Keratinocyte (primary cell): ENCODE measurements at regions not wholly inside any gene's neighbourhood (a gene's known extent, or its start where the extent isn't known, plus 50 kb on each side); places are given as distances from the start of the nearest gene placed in this dataset.

Source experiments
- DNase-seq: peaks from one replicate; pipeline ENCODE4 v3.0.0-alpha.2; 2011; ENCODE audit warnings: low read depth, missing footprints, low spot score
- FAIRE-seq: peaks from 2 replicates; lab custom pipeline; 2011; peaks lifted over from hg19 to GRCh38; lab: Jason Lieb, UNC
- H2AFZ ChIP-seq: 2 replicates; pipeline ENCODE4 v1.6.0; 2012; ENCODE audit warnings: low read length, control low read depth, inconsistent platforms; ENCODE audit not compliant: control insufficient read depth
- H3K27ac ChIP-seq: 2 replicates; pipeline ENCODE4 v1.5.1; 2011; ENCODE audit warnings: low read length; ENCODE audit not compliant: control insufficient read depth, insufficient read depth
- H3K27me3 ChIP-seq: 3 replicates; pipeline ENCODE4 v1.6.0; 2011; ENCODE audit warnings: low read length; ENCODE audit not compliant: control insufficient read depth, insufficient read depth; ENCODE audit errors: extremely low read depth
- H3K36me3 ChIP-seq, 2 experiments: 2 replicates in 1 of 2; 3 replicates in 1 of 2; pipeline ENCODE4 v1.5.1; 2011; ENCODE audit warnings: low read length in 2 of 2, mild to moderate bottlenecking in 1 of 2; ENCODE audit not compliant: control insufficient read depth in 2 of 2, insufficient read depth in 2 of 2; ENCODE audit errors: extremely low read depth in 1 of 2
- H3K4me1 ChIP-seq: 3 replicates; pipeline ENCODE4 v1.5.1; 2011; ENCODE audit warnings: low read length; ENCODE audit not compliant: control insufficient read depth, insufficient read depth; ENCODE audit errors: extremely low read depth
- H3K4me2 ChIP-seq: 3 replicates; pipeline ENCODE4 v1.6.0; 2011; ENCODE audit warnings: low read depth, low read length; ENCODE audit not compliant: control insufficient read depth, insufficient read depth; ENCODE audit errors: extremely low read depth
- H3K4me3 ChIP-seq, 3 experiments: fragments of 200-600 bp in 1 of 3; sonication (generic) in 1 of 3; 2 replicates in 2 of 3; 3 replicates in 1 of 3; pipeline ENCODE4 v1.5.1; 2011 to 2016; ENCODE audit warnings: low read length in 3 of 3, mild to moderate bottlenecking in 3 of 3, control low read depth in 2 of 3, inconsistent platforms in 1 of 3, low read depth in 1 of 3, mixed read lengths in 1 of 3, mixed run types in 1 of 3, moderate library complexity in 1 of 3; ENCODE audit not compliant: control insufficient read depth in 2 of 3, insufficient read depth in 2 of 3; ENCODE audit errors: extremely low read depth in 1 of 3
- H3K79me2 ChIP-seq: 2 replicates; pipeline ENCODE4 v1.6.0; 2012; ENCODE audit warnings: low read length; ENCODE audit not compliant: control insufficient read depth, insufficient read depth
- H3K9ac ChIP-seq: 3 replicates; pipeline ENCODE4 v1.6.0; 2011; ENCODE audit warnings: low read length; ENCODE audit not compliant: control insufficient read depth, insufficient read depth; ENCODE audit errors: extremely low read depth
- H3K9me1 ChIP-seq: 3 replicates; pipeline ENCODE4 v1.6.0; 2011; ENCODE audit warnings: low read length; ENCODE audit not compliant: control insufficient read depth, insufficient read depth; ENCODE audit errors: extremely low read depth
- H3K9me3 ChIP-seq: 2 replicates; pipeline ENCODE4 v1.5.1; 2012; ENCODE audit warnings: low read depth, low read length; ENCODE audit not compliant: control insufficient read depth
- H4K20me1 ChIP-seq: 3 replicates; pipeline ENCODE4 v1.6.0; 2011; ENCODE audit warnings: low read length; ENCODE audit not compliant: control insufficient read depth, insufficient read depth; ENCODE audit errors: extremely low read depth
- CTCF ChIP-seq, 3 experiments: IDR thresholded peaks in 1 of 3; conservative IDR thresholded peaks in 1 of 3; optimal IDR thresholded peaks in 1 of 3; 2 replicates in 2 of 3; 3 replicates in 1 of 3; pipeline versions ENCODE3 to v1.5.1; 2011; ENCODE audit warnings: low read length in 3 of 3, mild to moderate bottlenecking in 3 of 3, moderate library complexity in 2 of 3, control low read depth in 1 of 3, inconsistent platforms in 1 of 3; ENCODE audit not compliant: insufficient read depth in 2 of 3; ENCODE audit errors: extremely low read depth in 1 of 3
- EZH2 ChIP-seq: IDR thresholded peaks from one replicate; pipeline ENCODE4 v1.6.1; 2012; ENCODE audit warnings: inconsistent platforms, mild to moderate bottlenecking, low read length, moderate library complexity
- dilution Hi-C: fragments of 300-500 bp; cut with MboI; formaldehyde crosslinking; loops from one replicate; pipeline ENCODE4 v1.7.0; 2020; ENCODE audit warnings: low sequenced_read_pairs; ENCODE audit not compliant: extremely low pct_ligation_motif_present

- DNase-seq: no peak
- no peaks in the 10 kb centered on the region for H3K9me3 ChIP-seq
- H3K4me3 ChIP-seq: no peak overlapping the region
- H3K27ac ChIP-seq: no peak overlapping the region
- TF ChIP-seq CTCF (optimal IDR thresholded peaks at IDR 0.05 in 1 of 3, IDR thresholded peaks at IDR 0.05 in 1 of 3, conservative IDR thresholded peaks at IDR 0.05 in 1 of 3; ENCODE audit: extremely low read depth in 1 of 3, insufficient read depth in 2 of 3, low read length in 3 of 3) (no peak), EZH2 (no peak)
- FAIRE-seq: no peak
- H3K4me1 ChIP-seq: no peaks in the 10 kb centered on the region
- no peak overlapping the region for H3K4me2 ChIP-seq
- no peaks in the 10 kb centered on the region for H3K27me3 ChIP-seq
- H2AFZ ChIP-seq: no peak overlapping the region
- H4K20me1 ChIP-seq: no peaks in the 10 kb centered on the region
- H3K36me3 ChIP-seq: no peaks in the 10 kb centered on the region
- dilution Hi-C loops: no loop called here
- no peak overlapping the region for H3K9ac ChIP-seq
- H3K9me1 ChIP-seq: no peaks in the 10 kb centered on the region
- no peaks in the 10 kb centered on the region for H3K79me2 ChIP-seq
Measured at GRCh38 chr5:29982457-29982856, 1211.0 kb upstream of the CDH6 start.

GRCh38 chr5:29972597-29972996, 1220.9 kb upstream of the CDH6 start:
- H3K4me2 ChIP-seq: no peak overlapping the region
- no peak overlapping the region for H3K4me3 ChIP-seq
- TF ChIP-seq CTCF (optimal IDR thresholded peaks at IDR 0.05 in 1 of 3, IDR thresholded peaks at IDR 0.05 in 1 of 3, conservative IDR thresholded peaks at IDR 0.05 in 1 of 3; ENCODE audit: extremely low read depth in 1 of 3, insufficient read depth in 2 of 3, low read length in 3 of 3) (no peak), EZH2 (no peak)
- no peaks in the 10 kb centered on the region for H3K27me3 ChIP-seq
- H3K79me2 ChIP-seq: no peaks in the 10 kb centered on the region
- H3K4me1 ChIP-seq: no peaks in the 10 kb centered on the region
- DNase-seq (no peak), FAIRE-seq (no peak)
- no peaks in the 10 kb centered on the region for H4K20me1 ChIP-seq
- H3K9me1 ChIP-seq: no peaks in the 10 kb centered on the region
- no peak overlapping the region for H2AFZ ChIP-seq
- dilution Hi-C loops: no loop called here
- H3K9ac ChIP-seq: no peak overlapping the region
- no peak overlapping the region for H3K27ac ChIP-seq
- H3K9me3 ChIP-seq: no peaks in the 10 kb centered on the region
- H3K36me3 ChIP-seq: no peaks in the 10 kb centered on the region
